HG03025 (cell line): ENCODE measurements at regions not wholly inside any gene's neighbourhood (a gene's known extent, or its start where the extent isn't known, plus 50 kb on each side); places are given as distances from the start of the nearest gene placed in this dataset.
A peak's percentile ranks its signal among the peaks of the same experiment; 100 is the strongest.
"Not testable (repeated sequence)": the region's sequence is repeated elsewhere in the genome, so short reads cannot be mapped to it uniquely, and the experiment has no call there.

Experiments used
- ATAC-seq: cut with Tn5 transposase; IDR thresholded peaks from one replicate; pipeline ENCODE4 v1.9.1; 2021; ENCODE audit warnings: mild to moderate bottlenecking, moderate library complexity; ENCODE audit not compliant: unreplicated experiment, low FRiP score

- ATAC-seq, result no peak
These were observed 251.5 kb upstream of the USP15 start for GRCh38 chr12:62008703-62009102.

- ATAC-seq, result no peak
These were observed 250.8 kb upstream of the USP15 start for GRCh38 chr12:62009445-62009844.

- not testable (repeated sequence) for ATAC-seq
These were observed 249.8 kb upstream of the USP15 start for GRCh38 chr12:62010331-62010906.

GRCh38 chr12:62010973-62011372 is 249.2 kb upstream of the USP15 start:
- not testable (repeated sequence) for ATAC-seq

- no peak for ATAC-seq
These were observed 245.9 kb upstream of the USP15 start for GRCh38 chr12:62014330-62014729.

GRCh38 chr12:62016021-62016420 is 244.2 kb upstream of the USP15 start:
- no peak for ATAC-seq

- no peak for ATAC-seq
These were observed 238.4 kb upstream of the USP15 start for GRCh38 chr12:62021808-62022207.

- ATAC-seq, result no peak
These were observed 231.7 kb upstream of the USP15 start for GRCh38 chr12:62028536-62028935.

- ATAC-seq, result no peak
These were observed 227.3 kb upstream of the USP15 start for GRCh38 chr12:62032870-62033269.

- no peak for ATAC-seq
These were observed 215.6 kb upstream of the USP15 start for GRCh38 chr12:62044450-62045135.

- ATAC-seq, result no peak
These were observed 215.0 kb upstream of the USP15 start for GRCh38 chr12:62045211-62045610.

- ATAC-seq, result no peak
These were observed 209.4 kb upstream of the USP15 start for GRCh38 chr12:62050785-62051184.

GRCh38 chr12:62069976-62070375 is 190.2 kb upstream of the USP15 start:
- ATAC-seq, result no peak

- not testable (repeated sequence) for ATAC-seq
These were observed 187.0 kb upstream of the USP15 start for GRCh38 chr12:62073236-62073635.

GRCh38 chr12:62075870-62076269 is 184.3 kb upstream of the USP15 start:
- peak; percentile 75 for ATAC-seq

- ATAC-seq, result no peak
These were observed 182.2 kb upstream of the USP15 start for GRCh38 chr12:62078020-62078419.

- ATAC-seq, result no peak
These were observed 177.8 kb upstream of the USP15 start for GRCh38 chr12:62082448-62082847.

- ATAC-seq, result no peak
These were observed 162.1 kb upstream of the USP15 start for GRCh38 chr12:62098132-62098531.

- ATAC-seq, result no peak
These were observed 156.5 kb upstream of the USP15 start for GRCh38 chr12:62103748-62104147.

- ATAC-seq, result no peak
These were observed 153.5 kb upstream of the USP15 start for GRCh38 chr12:62106547-62107185.

GRCh38 chr12:62113366-62114011 is 146.7 kb upstream of the USP15 start:
- ATAC-seq, result no peak
